Right cardiac atrium (tissue), 5 donors: ENCODE measurements at regions not wholly inside any gene's neighbourhood (a gene's known extent, or its start where the extent isn't known, plus 50 kb on each side); places are given as distances from the start of the nearest gene placed in this dataset.

ENCODE experiments used
- ATAC-seq, 2 donors: fragments of 200-7000 bp; cut with Tn5 transposase; one replicate each; pipeline versions ENCODE4 v1.8.0 to v1.9.1; 2020; ENCODE audit warnings: moderate library complexity in 2 of 2, mild to moderate bottlenecking in 1 of 2
- DNase-seq, 3 donors: peaks; one replicate each; pipeline ENCODE4 v3.0.0-alpha.2; 2020
- H3K27ac ChIP-seq: one replicate; pipeline ENCODE4 v1.5.1; 2013; ENCODE audit warnings: mild to moderate bottlenecking, low read length, control low read depth, moderate library complexity
- H3K27me3 ChIP-seq: one replicate; pipeline ENCODE4 v1.6.1; 2013; ENCODE audit not compliant: control insufficient read depth, insufficient read depth
- H3K4me1 ChIP-seq: one replicate; pipeline ENCODE4 v1.6.1; 2013; ENCODE audit warnings: low read length; ENCODE audit not compliant: control insufficient read depth, insufficient read depth
- H3K4me3 ChIP-seq: one replicate; pipeline ENCODE4 v1.5.1; 2013; ENCODE audit warnings: low read length, control low read depth
- H3K9me3 ChIP-seq: one replicate; pipeline ENCODE4 v1.6.1; 2013; ENCODE audit warnings: low read length; ENCODE audit not compliant: control insufficient read depth
- WGBS: extraction: QIAGEN DNeasy Blood & Tissue Kit; methylation state at CpG from one replicate; pipeline ENCODE4 v1.1.7; 2013; 5-methylcytosine and 5-hydroxymethylcytosine counted together
- intact Hi-C, 4 donors: fragments of 100-400 bp; cut with DNase I; formaldehyde crosslinking; loops; one replicate each; pipeline versions ENCODE4 v1.11.0 to v1.14.0; 2022 to 2023
- donor health status: healthy with polysubstance abuse.
- donor health status: DM: no; HTN: yes; CAD: no.
- donor health status: DM: no; HTN: no; CAD: no.
- donor health status: DM: no; HTN: yes; CAD: no; lungs with severe emphysema.
- donor health status: DM: yes; HTN: yes; CAD: no.

DNA sequence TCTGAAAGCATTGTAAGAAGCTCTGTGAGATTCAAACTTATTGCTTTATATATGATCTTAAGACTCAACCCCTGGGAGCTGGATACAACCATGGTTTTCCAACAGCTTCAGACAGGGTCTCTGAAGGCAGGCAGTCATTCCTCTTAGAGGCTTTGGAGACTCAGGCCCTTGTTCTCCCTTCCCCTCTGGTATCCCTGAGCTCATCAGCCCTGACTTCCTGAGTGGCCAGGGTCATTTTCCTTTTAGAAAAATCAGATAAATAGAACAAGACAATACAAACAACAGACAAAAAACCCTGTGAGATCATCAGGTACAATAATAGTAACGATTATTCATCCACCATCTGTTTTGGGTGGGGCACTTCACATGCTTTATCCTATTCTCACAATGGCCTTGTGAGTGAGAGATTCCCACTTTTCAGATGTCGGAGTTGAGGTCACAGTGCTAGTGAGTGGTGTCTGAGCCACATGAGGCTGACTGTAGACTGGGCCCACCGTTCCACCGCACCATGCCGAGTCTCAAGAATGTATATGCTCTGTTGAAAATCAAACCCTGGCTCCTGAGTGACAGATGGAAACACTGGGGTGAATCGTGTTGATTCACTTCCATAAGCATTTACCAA, 144.2 kb downstream of the CXCL12 start:
- Histone ChIP-seq H3K4me3 (no peak overlapping the region), H3K27ac (no peak overlapping the region), H3K4me1 (no peaks in the 10 kb centered on the region), H3K27me3 (no peaks in the 10 kb centered on the region), H3K9me3 (no peaks in the 10 kb centered on the region)
- DNase-seq = no peak
- ATAC-seq = peak in 1 of 2 donors; percentile 20
- intact Hi-C loops = no loop called here
- WGBS = 70% methylated on average over 6 of the region's 6 CpGs

DNA sequence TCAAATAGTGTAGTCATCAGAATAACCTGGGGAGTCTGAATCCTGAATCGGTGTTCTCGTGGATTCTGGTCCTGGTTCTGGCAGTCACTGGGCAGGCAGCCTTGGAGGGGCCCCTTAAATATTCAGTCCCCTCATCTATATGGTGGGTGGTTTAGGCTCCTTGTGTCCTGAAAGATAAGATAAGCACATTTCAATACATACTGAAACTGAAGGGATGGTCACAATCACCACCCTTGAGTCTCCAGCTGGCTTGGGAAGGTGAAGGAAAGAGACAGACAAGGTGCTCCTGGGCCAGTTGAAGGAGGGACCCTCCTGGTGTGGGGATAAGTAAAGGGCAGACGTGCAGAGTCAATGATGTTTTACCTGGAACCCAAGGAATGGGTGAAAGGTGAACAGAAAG, 146.7 kb downstream of the CXCL12 start:
- WGBS = 73% methylated on average over 3 of the region's 3 CpGs
- no peaks in the 10 kb centered on the region for H3K4me1 ChIP-seq
- intact Hi-C loops = no loop called here
- H3K4me3 ChIP-seq = no peak overlapping the region
- no peak overlapping the region for H3K27ac ChIP-seq
- H3K27me3 ChIP-seq = no peaks in the 10 kb centered on the region
- no peaks in the 10 kb centered on the region for H3K9me3 ChIP-seq
- ATAC-seq (no peak), DNase-seq (no peak)

DNA sequence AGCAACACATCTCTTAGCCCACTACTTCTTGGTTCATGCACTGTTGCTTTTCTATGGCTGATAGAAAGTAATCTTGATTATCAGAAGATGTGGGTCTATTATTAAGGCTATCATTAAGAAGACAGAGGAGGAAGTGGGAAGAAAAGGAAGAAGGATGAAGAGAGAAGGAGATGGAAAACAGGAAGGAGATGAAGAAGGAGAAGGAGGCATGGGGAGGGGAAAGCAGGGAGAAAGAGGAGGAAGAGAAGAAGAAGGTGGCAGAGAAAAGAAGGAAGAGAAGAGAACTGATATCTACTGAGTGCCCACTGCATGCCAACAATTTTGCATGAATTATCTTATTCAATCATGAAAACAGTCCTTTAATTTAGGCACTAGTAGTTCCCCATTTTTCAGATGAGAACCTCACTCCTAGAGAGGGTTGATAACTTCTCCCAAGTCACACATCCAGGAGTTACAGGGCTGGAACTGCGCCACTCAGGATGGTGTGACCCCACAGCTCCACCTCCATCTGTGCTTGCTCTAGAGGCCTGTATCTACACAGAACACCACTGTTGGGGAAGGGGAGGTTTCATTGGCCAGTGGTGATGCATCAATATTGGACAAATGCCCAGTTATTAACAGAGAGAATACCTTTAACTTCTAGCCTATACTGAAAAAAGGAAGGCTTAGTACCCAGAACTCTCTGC, 147.4 kb downstream of the CXCL12 start:
- Histone ChIP-seq H3K27ac (no peak overlapping the region), H3K4me3 (no peak overlapping the region), H3K27me3 (no peaks in the 10 kb centered on the region), H3K9me3 (no peaks in the 10 kb centered on the region), H3K4me1 (no peaks in the 10 kb centered on the region)
- ATAC-seq (no peak), DNase-seq (no peak)
- 98% methylated on average over 1 of the region's 1 CpG for WGBS
- intact Hi-C loops = no loop called here

DNA sequence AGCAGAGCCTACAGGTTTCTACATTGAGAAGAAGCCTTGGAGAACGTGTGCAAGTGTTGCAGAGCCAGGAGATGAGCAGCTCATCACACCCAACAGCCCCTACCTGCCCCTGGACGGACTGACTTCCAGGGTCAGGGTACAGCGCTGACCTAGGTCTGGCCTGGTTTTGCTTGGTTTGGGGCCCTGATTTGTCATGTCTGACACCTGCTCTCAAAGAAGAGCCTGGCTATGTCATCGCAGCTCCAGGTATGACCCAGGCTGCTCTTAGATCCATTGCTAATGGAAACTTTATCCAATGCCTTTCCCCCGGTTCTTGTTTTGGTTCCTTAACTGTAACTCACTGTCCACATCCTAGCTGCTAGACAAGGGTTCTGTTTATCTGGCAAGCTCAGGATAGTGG, 149.5 kb downstream of the CXCL12 start:
- Histone ChIP-seq H3K9me3 (no peaks in the 10 kb centered on the region), H3K27ac (no peak overlapping the region), H3K4me3 (no peak overlapping the region), H3K27me3 (no peaks in the 10 kb centered on the region), H3K4me1 (no peaks in the 10 kb centered on the region)
- WGBS = 94% methylated on average over 5 of the region's 5 CpGs
- no peak for DNase-seq
- intact Hi-C loops = no loop called here
- no peak for ATAC-seq

DNA sequence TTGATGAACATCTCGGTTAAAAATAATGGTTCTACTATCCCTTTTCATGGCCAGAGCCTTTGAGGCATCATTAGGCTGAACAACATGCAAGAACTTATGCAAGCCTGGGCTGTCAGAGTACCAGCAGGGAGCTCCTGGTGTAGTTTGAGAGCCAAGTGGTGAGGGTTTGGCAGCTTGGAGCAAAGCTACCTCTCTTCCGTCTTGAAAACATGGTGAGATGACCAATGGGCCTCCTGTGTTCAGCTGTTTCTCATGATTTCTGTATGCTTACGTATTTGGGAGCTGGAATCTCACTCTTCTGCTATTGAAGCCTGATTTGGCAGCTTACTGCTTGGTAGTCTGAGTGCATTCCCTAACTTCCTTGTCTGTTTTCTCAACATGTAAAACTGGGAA, 150.4 kb downstream of the CXCL12 start:
- Histone ChIP-seq H3K9me3 (no peaks in the 10 kb centered on the region), H3K4me3 (no peak overlapping the region), H3K27ac (no peak overlapping the region), H3K4me1 (no peaks in the 10 kb centered on the region), H3K27me3 (no peaks in the 10 kb centered on the region)
- DNase-seq = no peak
- ATAC-seq = peak; percentile 24 to 71
- intact Hi-C loops = no loop called here
- 76% methylated on average over 3 of the region's 3 CpGs for WGBS

DNA sequence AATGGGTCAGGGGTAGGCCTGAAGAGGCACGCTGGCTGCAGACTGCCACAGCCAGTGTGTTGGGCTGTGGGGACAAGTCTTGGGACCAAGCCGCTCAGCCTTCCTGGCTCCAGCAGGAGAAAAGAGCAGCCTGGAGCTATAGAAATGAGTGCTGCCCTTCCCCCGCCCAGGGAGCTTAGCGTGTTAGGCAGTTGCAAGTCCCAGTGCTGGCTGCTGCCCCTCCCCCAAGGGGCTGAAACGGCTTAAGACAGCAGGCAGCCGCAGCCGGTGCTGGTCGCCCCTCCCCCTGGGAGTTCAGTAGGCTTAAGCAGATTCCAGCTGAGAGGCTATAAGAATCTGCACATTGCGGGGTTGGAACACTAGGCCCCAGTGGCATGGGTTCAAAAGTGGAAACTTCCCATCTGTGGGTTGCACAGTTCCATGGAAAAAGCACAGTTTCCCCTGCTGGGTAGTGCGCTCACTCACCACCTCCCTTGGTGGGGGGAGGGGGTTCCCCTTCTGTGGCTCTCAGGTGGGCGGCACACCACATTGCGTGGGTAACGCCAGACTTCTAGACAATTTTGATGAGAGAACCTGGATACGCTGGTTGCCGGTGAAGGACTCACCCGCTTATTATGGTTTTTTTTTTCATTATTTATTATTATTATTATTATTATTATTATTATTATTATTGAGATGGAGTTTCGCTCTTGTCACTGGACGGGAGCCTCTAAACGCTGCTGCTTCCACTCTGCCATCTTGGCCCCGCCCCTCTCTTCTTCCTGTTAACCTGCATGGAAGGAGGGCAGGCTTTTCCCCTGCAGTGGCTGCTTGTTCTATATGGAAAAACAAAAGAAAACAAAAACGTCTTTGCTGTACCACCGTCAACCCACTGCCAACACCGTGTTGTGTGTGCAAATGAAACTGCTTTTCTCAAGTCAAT, 151.1 kb downstream of the CXCL12 start:
- ATAC-seq = peak in 1 of 2 donors; percentile 22
- 58% methylated on average over 23 of the region's 23 CpGs for WGBS
- intact Hi-C loops = no loop called here

DNA sequence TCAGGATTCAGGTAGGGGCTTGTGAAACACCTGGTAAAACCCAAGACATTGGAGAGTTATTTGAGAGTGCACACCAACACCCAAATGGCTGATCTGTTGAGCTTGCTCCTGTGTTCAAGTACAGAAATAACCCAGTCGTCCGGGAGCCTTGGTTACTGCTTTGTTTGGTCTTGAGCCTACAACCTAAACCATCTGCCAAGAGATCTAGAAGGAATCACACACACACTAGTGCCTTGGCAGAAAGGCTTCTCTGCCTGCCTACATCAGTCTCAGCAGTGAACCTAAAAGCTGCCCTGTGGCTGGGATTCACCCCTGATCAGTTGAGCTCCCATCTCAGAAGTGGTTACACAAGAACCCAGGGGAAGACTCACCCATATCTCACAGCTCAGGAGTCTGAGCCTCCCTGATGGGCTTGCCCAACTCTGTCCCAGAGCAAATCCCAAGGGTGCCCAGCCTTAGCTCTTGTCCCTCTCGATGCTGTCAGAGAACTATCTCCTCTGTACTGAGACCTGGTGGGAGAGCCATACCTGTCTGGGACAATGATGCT, 167.6 kb downstream of the CXCL12 start:
- no peak for ATAC-seq
- H3K9me3 ChIP-seq = no peaks in the 10 kb centered on the region
- WGBS = 68% methylated on average over 3 of the region's 3 CpGs
- H3K27me3 ChIP-seq = no peaks in the 10 kb centered on the region
- no peak for DNase-seq
- no peaks in the 10 kb centered on the region for H3K4me1 ChIP-seq
- H3K27ac ChIP-seq = no peak overlapping the region
- intact Hi-C loops = no loop called here
- H3K4me3 ChIP-seq = no peak overlapping the region

More for the DNA sequence above, 151.1 kb downstream of the CXCL12 start:
- no peaks in the 10 kb centered on the region for H3K4me1 ChIP-seq
- H3K4me3 ChIP-seq = no peak overlapping the region
- DNase-seq = peak; percentile 45 to 88 (median 79)
- no peaks in the 10 kb centered on the region for H3K9me3 ChIP-seq
- no peak overlapping the region for H3K27ac ChIP-seq
- no peaks in the 10 kb centered on the region for H3K27me3 ChIP-seq

DNA sequence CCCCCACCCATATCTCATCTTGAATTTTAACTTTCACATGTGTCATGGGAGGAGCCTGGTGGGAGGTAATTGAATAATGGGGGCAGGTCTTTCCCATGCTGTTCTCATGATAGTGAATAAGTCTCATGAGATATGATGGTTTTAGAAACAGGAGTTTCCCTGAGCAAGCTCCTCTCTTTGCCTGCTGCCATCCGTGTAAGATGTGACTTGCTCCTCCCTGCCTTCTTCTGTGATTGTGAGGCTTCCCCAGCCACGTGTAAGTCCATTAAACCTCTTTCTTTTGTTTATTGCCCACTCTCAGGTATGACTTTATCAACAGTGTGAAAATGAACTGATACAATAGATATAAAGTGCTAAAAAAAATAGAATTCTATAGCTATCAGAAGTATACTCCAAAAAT, 168.8 kb downstream of the CXCL12 start:
- Histone ChIP-seq H3K9me3 (no peaks in the 10 kb centered on the region), H3K4me3 (no peak overlapping the region), H3K4me1 (no peaks in the 10 kb centered on the region), H3K27ac (no peak overlapping the region), H3K27me3 (no peaks in the 10 kb centered on the region)
- intact Hi-C loops = no loop called here
- ATAC-seq (no peak), DNase-seq (no peak)
- WGBS = 80% methylated on average over 2 of the region's 2 CpGs

DNA sequence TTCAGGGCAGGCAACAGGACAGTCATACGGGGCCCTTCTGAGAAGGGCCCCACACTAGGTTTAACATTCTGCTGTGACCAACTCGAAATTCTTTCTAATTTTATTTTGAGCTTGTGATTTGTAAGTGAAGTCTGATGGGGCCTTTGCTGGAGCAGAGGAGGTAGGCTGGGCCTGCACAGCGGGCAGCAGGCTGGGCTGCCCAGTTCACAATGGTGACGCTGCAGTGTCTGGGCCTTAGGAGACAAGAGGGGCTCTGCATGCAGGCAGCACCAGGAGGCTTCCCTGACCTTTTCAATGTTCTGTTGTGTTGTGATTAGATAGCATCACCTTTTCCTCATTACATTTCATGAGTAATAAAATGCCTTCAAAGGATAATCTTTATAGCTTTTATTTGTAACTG, 175.1 kb downstream of the CXCL12 start:
- WGBS = 52% methylated on average over 4 of the region's 4 CpGs
- intact Hi-C loops = no loop called here
- H3K27ac ChIP-seq = no peak overlapping the region

DNA sequence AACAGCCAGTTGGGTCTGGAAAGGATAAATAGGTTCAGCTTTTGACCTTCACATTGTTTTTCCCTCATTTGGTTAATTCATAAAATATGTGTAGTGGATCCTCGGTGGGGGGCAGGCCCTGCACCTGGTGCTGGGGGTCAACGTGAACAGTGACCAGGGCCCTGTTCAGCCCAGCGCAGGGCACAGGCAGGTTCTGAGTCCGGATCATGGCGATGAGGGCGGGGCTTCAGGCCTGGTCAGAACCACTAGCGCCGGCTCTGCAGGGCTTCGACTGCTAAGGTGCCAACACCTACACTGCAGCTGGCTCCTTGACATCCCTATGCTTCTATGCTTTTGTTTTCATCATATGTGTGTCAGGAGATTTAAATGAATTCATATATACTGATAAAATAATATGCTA, 177.7 kb downstream of the CXCL12 start:
- ATAC-seq = no peak
- H3K4me3 ChIP-seq = no peak overlapping the region
- H3K27ac ChIP-seq = no peak overlapping the region
- 90% methylated on average over 9 of the region's 9 CpGs for WGBS
- H3K4me1 ChIP-seq = no peaks in the 10 kb centered on the region
- no peaks in the 10 kb centered on the region for H3K9me3 ChIP-seq
- DNase-seq = no peak
- H3K27me3 ChIP-seq = no peaks in the 10 kb centered on the region
- intact Hi-C loops = no loop called here

More for the DNA sequence above, 175.1 kb downstream of the CXCL12 start:
- Histone ChIP-seq H3K27me3 (no peaks in the 10 kb centered on the region), H3K4me3 (no peak overlapping the region), H3K4me1 (no peaks in the 10 kb centered on the region), H3K9me3 (no peaks in the 10 kb centered on the region)
- no peak for DNase-seq
- no peak for ATAC-seq
